ENCODE measurements at regions not wholly inside any gene's neighbourhood (a gene's known extent, or its start where the extent isn't known, plus 50 kb on each side); places are given as distances from the start of the nearest gene placed in this dataset.

GRCh38 chr2:142629193-142629592 lies 248.3 kb upstream of the KYNU start:
- TF ChIP-seq POLR2AphosphoS5 (IDR thresholded peaks at IDR 0.05) (no peak), POLR2A (IDR thresholded peaks at IDR 0.05) (no peak)
- TF ChIP-seq, protein P1, sequence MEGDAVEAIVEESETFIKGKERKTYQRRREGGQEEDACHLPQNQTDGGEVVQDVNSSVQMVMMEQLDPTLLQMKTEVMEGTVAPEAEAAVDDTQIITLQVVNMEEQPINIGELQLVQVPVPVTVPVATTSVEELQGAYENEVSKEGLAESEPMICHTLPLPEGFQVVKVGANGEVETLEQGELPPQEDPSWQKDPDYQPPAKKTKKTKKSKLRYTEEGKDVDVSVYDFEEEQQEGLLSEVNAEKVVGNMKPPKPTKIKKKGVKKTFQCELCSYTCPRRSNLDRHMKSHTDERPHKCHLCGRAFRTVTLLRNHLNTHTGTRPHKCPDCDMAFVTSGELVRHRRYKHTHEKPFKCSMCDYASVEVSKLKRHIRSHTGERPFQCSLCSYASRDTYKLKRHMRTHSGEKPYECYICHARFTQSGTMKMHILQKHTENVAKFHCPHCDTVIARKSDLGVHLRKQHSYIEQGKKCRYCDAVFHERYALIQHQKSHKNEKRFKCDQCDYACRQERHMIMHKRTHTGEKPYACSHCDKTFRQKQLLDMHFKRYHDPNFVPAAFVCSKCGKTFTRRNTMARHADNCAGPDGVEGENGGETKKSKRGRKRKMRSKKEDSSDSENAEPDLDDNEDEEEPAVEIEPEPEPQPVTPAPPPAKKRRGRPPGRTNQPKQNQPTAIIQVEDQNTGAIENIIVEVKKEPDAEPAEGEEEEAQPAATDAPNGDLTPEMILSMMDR (IDR thresholded peaks at IDR 0.05) = no peak

Data from upper lobe of left lung (tissue), 4 donors.